PFSK-1 (cell line): ENCODE measurements at regions not wholly inside any gene's neighbourhood (a gene's known extent, or its start where the extent isn't known, plus 50 kb on each side); places are given as distances from the start of the nearest gene placed in this dataset.

Experiments
- FOXP2 ChIP-seq: optimal IDR thresholded peaks from 2 replicates; pipeline ENCODE3; 2011; ENCODE audit warnings: borderline replicate concordance, control low read depth, inconsistent platforms; ENCODE audit not compliant: insufficient read depth; ENCODE audit errors: extremely low read length, extremely low read depth
- POLR2AphosphoS5 ChIP-seq: IDR thresholded peaks from 2 replicates; pipeline ENCODE4 v1.6.1; 2012; ENCODE audit warnings: low read depth, mild to moderate bottlenecking, control low read depth, low read length, moderate library complexity
- REST ChIP-seq, 2 experiments: IDR thresholded peaks; 2 replicates each; pipeline versions ENCODE4 v1.6.1 to v1.8.0; 2011 to 2012; ENCODE audit warnings: low read depth in 2 of 2, low read length in 2 of 2, control low read depth in 1 of 2, inconsistent platforms in 1 of 2, mild to moderate bottlenecking in 1 of 2, moderate library complexity in 1 of 2; ENCODE audit not compliant: insufficient read depth in 1 of 2
- SIN3A ChIP-seq: IDR thresholded peaks from 2 replicates; pipeline ENCODE4 v1.6.1; 2012; ENCODE audit warnings: mild to moderate bottlenecking, low read length, moderate library complexity, borderline replicate concordance; ENCODE audit not compliant: insufficient read depth
- TAF1 ChIP-seq: IDR thresholded peaks from 2 replicates; pipeline ENCODE4 v1.6.1; 2012; ENCODE audit warnings: low read length, control low read depth, borderline replicate concordance; ENCODE audit not compliant: insufficient read depth

GRCh38 chr5:96072138-96072790, 110.6 kb upstream of the ELL2 start:
- TF ChIP-seq TAF1 (no peak), FOXP2 (no peak), SIN3A (no peak), REST (IDR thresholded peaks at IDR 0.05; ENCODE audit: insufficient read depth in 1 of 2, low read depth in 2 of 2, low read length in 2 of 2) (no peak), POLR2AphosphoS5 (no peak)

GRCh38 chr5:96070622-96071225, 109.1 kb upstream of the ELL2 start:
- TF ChIP-seq TAF1 (no peak), POLR2AphosphoS5 (no peak), FOXP2 (no peak), SIN3A (no peak), REST (IDR thresholded peaks at IDR 0.05; ENCODE audit: insufficient read depth in 1 of 2, low read depth in 2 of 2, low read length in 2 of 2) (no peak)

- no peak for TF ChIP-seq FOXP2
- TF ChIP-seq REST (IDR thresholded peaks at IDR 0.05; ENCODE audit: insufficient read depth in 1 of 2, low read depth in 2 of 2, low read length in 2 of 2), result no peak
- TF ChIP-seq POLR2AphosphoS5, result no peak
- no peak for TF ChIP-seq TAF1
- no peak for TF ChIP-seq SIN3A
These were observed 106.4 kb upstream of the ELL2 start for GRCh38 chr5:96067894-96068614.

GRCh38 chr5:96067251-96067650, 105.6 kb upstream of the ELL2 start:
- TF ChIP-seq SIN3A, result no peak
- TF ChIP-seq FOXP2, result no peak
- no peak for TF ChIP-seq TAF1
- TF ChIP-seq REST (IDR thresholded peaks at IDR 0.05; ENCODE audit: insufficient read depth in 1 of 2, low read depth in 2 of 2, low read length in 2 of 2), result no peak
- no peak for TF ChIP-seq POLR2AphosphoS5
